Natural killer cell (primary cell): ENCODE measurements at regions not wholly inside any gene's neighbourhood (a gene's known extent, or its start where the extent isn't known, plus 50 kb on each side); places are given as distances from the start of the nearest gene placed in this dataset.

Experiments
- ATAC-seq, 3 donors: fragments of 150-1000 bp in 2 of 3; fragments of 200-7000 bp in 1 of 3; cut with Tn5 transposase; 1 replicate in 1 of 3; 2 replicates in 2 of 3; pipeline ENCODE4 v1.10.0; 2021; ENCODE audit warnings: mild to moderate bottlenecking in 2 of 3, moderate library complexity in 2 of 3
- DNase-seq, 2 donors: peaks; one replicate each; pipeline versions ENCODE4 v3.0.0 to v3.0.0-alpha.2; 2013 to 2021; ENCODE audit warnings: mixed read lengths in 1 of 2
- H3K27ac ChIP-seq: one replicate; pipeline ENCODE4 v1.5.1; 2013; ENCODE audit warnings: mild to moderate bottlenecking, low read length
- H3K27me3 ChIP-seq: one replicate; pipeline ENCODE4 v1.6.1; 2013; ENCODE audit warnings: low read length; ENCODE audit not compliant: control insufficient read depth, insufficient read depth
- H3K36me3 ChIP-seq: one replicate; pipeline ENCODE4 v1.6.1; 2013; ENCODE audit warnings: low read length; ENCODE audit not compliant: control insufficient read depth, insufficient read depth
- H3K4me1 ChIP-seq: one replicate; pipeline ENCODE4 v1.6.1; 2013; ENCODE audit warnings: low read length; ENCODE audit not compliant: control insufficient read depth, insufficient read depth
- H3K4me3 ChIP-seq: one replicate; pipeline ENCODE4 v1.5.1; 2013; ENCODE audit warnings: low read length
- H3K9me3 ChIP-seq: one replicate; pipeline ENCODE4 v1.6.1; 2013; ENCODE audit warnings: low read length; ENCODE audit not compliant: control insufficient read depth, insufficient read depth
- H3K27ac Mint-ChIP-seq, 2 donors: one replicate each; pipeline ENCODE4 v1.8.0; 2022; ENCODE audit warnings: mild to moderate bottlenecking in 2 of 2, mixed read lengths in 2 of 2, moderate library complexity in 1 of 2
- H3K27me3 Mint-ChIP-seq, 2 donors: one replicate each; pipeline ENCODE4 v1.8.0; 2022; ENCODE audit warnings: low read depth in 2 of 2, mixed read lengths in 2 of 2
- H3K36me3 Mint-ChIP-seq: one replicate; pipeline ENCODE4 v1.8.0; 2022; ENCODE audit warnings: mixed read lengths
- H3K4me1 Mint-ChIP-seq, 2 donors: one replicate each; pipeline ENCODE4 v1.8.0; 2022; ENCODE audit warnings: mixed read lengths in 2 of 2
- H3K4me3 Mint-ChIP-seq: one replicate; pipeline ENCODE4 v1.8.0; 2022; ENCODE audit warnings: mild to moderate bottlenecking, moderate library complexity, mixed read lengths
- H3K9me3 Mint-ChIP-seq, 2 donors: one replicate each; pipeline ENCODE4 v1.8.0; 2022; ENCODE audit warnings: mixed read lengths in 2 of 2
- WGBS: methylation state at CpG from one replicate; pipeline ENCODE4 v1.1.7; 2013; ENCODE audit warnings: missing lambda C conversion rate; ENCODE audit not compliant: insufficient coverage; 5-methylcytosine and 5-hydroxymethylcytosine counted together
- intact Hi-C: fragments of 100-400 bp; cut with micrococcal nuclease; formaldehyde crosslinking; loops from one replicate; pipeline ENCODE4 v1.14.2; 2022
- TF ChIP-seq, protein P1 (sequence below): fragments of 200-600 bp; IDR thresholded peaks from one replicate; pipeline ENCODE4 v1.8.0; 2022; ENCODE audit warnings: antibody characterized with exemption

GRCh38 chr6:91106083-91106482 lies 519.2 kb upstream of the MAP3K7 start:
- Histone ChIP-seq H3K27me3 (no peaks in the 10 kb centered on the region), H3K9me3 (no peaks in the 10 kb centered on the region), H3K36me3 (no peaks in the 10 kb centered on the region), H3K27ac (no peak overlapping the region), H3K4me1 (no peaks in the 10 kb centered on the region), H3K4me3 (no peak overlapping the region)
- intact Hi-C loops: no loop called here
- DNase-seq (no peak), ATAC-seq (no peak)
- Mint-ChIP-seq H3K27ac (no peak overlapping the region), H3K9me3 (peaks cover 0 to 6% of the 10 kb centered on the region in 2 donors), H3K4me1 (no peaks in the 10 kb centered on the region), H3K27me3 (no peaks in the 10 kb centered on the region), H3K36me3 (no peaks in the 10 kb centered on the region), H3K4me3 (no peak overlapping the region)
- WGBS: 93% methylated on average over 2 of the region's 2 CpGs
- TF ChIP-seq, protein P1, sequence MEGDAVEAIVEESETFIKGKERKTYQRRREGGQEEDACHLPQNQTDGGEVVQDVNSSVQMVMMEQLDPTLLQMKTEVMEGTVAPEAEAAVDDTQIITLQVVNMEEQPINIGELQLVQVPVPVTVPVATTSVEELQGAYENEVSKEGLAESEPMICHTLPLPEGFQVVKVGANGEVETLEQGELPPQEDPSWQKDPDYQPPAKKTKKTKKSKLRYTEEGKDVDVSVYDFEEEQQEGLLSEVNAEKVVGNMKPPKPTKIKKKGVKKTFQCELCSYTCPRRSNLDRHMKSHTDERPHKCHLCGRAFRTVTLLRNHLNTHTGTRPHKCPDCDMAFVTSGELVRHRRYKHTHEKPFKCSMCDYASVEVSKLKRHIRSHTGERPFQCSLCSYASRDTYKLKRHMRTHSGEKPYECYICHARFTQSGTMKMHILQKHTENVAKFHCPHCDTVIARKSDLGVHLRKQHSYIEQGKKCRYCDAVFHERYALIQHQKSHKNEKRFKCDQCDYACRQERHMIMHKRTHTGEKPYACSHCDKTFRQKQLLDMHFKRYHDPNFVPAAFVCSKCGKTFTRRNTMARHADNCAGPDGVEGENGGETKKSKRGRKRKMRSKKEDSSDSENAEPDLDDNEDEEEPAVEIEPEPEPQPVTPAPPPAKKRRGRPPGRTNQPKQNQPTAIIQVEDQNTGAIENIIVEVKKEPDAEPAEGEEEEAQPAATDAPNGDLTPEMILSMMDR: no peak

DNA sequence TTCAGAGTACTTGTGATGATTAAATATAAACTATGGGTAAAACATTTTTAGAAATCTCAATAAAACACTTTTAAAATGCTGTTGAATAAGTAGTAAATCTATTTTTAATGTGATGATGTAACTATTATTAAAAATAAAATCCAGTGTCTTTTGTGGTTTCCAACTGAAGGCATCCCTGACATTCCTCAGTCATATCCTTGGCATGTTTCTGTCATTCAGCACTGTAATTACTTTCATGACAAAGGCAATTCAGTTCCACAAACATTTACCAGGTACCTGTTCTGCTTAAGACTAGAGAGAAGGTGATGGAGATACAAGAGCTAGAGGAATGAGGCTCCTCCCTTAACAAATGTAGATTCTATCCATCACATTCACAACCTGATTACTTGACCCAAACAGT lies 518.7 kb upstream of the MAP3K7 start:
- intact Hi-C loops: no loop called here

DNA sequence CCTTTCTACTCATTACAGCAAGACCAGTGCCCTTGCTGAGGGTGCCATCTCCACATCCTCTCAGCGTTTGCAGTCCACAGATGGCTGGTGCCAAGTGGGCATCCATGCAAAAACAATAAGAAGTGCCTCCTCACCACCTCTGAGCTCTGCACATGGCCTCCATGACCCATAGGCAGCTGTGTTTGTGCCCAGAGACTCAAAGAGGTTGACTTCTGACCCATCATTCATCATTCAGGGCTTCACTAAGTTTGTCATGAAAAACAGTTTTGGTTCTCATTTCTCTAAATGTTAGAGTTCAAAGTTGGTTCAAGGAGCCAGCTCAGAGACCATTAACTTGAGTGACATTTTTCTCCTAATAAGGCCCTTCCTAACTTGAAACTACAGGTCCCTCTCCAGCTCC lies 512.6 kb upstream of the MAP3K7 start:
- Histone ChIP-seq H3K4me1 (no peaks in the 10 kb centered on the region), H3K36me3 (no peaks in the 10 kb centered on the region), H3K27ac (no peak overlapping the region), H3K27me3 (no peaks in the 10 kb centered on the region), H3K4me3 (no peak overlapping the region), H3K9me3 (no peaks in the 10 kb centered on the region)
- no peak overlapping the region for H3K4me3 Mint-ChIP-seq
- no peak overlapping the region for H3K27ac Mint-ChIP-seq
- DNase-seq (no peak), ATAC-seq (no peak)
- no peaks in the 10 kb centered on the region for H3K36me3 Mint-ChIP-seq
- H3K4me1 Mint-ChIP-seq: no peaks in the 10 kb centered on the region
- H3K9me3 Mint-ChIP-seq: peaks cover 0 to 3% of the 10 kb centered on the region in 2 donors
- intact Hi-C loops: no loop called here
- WGBS: 86% methylated on average over 1 of the region's 1 CpG
- TF ChIP-seq, protein P1: no peak
- H3K27me3 Mint-ChIP-seq: no peaks in the 10 kb centered on the region

More for the DNA sequence above, 518.7 kb upstream of the MAP3K7 start:
- Histone ChIP-seq H3K9me3 (no peaks in the 10 kb centered on the region), H3K4me3 (no peak overlapping the region), H3K4me1 (no peaks in the 10 kb centered on the region), H3K36me3 (no peaks in the 10 kb centered on the region), H3K27ac (no peak overlapping the region), H3K27me3 (no peaks in the 10 kb centered on the region)
- Mint-ChIP-seq H3K4me1 (no peaks in the 10 kb centered on the region), H3K9me3 (peaks cover 0 to 6% of the 10 kb centered on the region in 2 donors), H3K36me3 (no peaks in the 10 kb centered on the region), H3K4me3 (no peak overlapping the region), H3K27me3 (no peaks in the 10 kb centered on the region), H3K27ac (no peak overlapping the region)
- TF ChIP-seq, protein P1: no peak
- no peak for DNase-seq
- no peak for ATAC-seq

GRCh38 chr6:91098006-91098405 lies 511.1 kb upstream of the MAP3K7 start:
- WGBS: 86% methylated on average over 5 of the region's 5 CpGs
- no peak overlapping the region for H3K4me3 Mint-ChIP-seq

More at GRCh38 chr6:91098006-91098405, 511.1 kb upstream of the MAP3K7 start:
- H3K9me3 ChIP-seq: no peaks in the 10 kb centered on the region
- H3K4me3 ChIP-seq: no peak overlapping the region
- no peak overlapping the region for H3K27ac ChIP-seq
- Mint-ChIP-seq H3K36me3 (no peaks in the 10 kb centered on the region), H3K27ac (no peak overlapping the region), H3K4me1 (no peaks in the 10 kb centered on the region), H3K9me3 (peaks cover 2 to 3% of the 10 kb centered on the region in 2 donors), H3K27me3 (no peaks in the 10 kb centered on the region)
- no peaks in the 10 kb centered on the region for H3K4me1 ChIP-seq
- intact Hi-C loops: no loop called here
- H3K27me3 ChIP-seq: no peaks in the 10 kb centered on the region
- ATAC-seq (no peak), DNase-seq (no peak)
- TF ChIP-seq, protein P1: no peak
- H3K36me3 ChIP-seq: no peaks in the 10 kb centered on the region
